WTC11 (cell line): ENCODE measurements at regions not wholly inside any gene's neighbourhood (a gene's known extent, or its start where the extent isn't known, plus 50 kb on each side); places are given as distances from the start of the nearest gene placed in this dataset.
"Not testable (repeated sequence)": the region's sequence is repeated elsewhere in the genome, so short reads cannot be mapped to it uniquely, and the experiment has no call there.

Experiments
- ATAC-seq: fragments of 200-7000 bp; cut with Tn5 transposase; 2 replicates; pipeline ENCODE4 v1.10.0; 2021; ENCODE audit warnings: mild to moderate bottlenecking, moderate library complexity
- CTCF ChIA-PET: fragments of 300-600 bp; sonication (Branson Sonifier 250); formaldehyde crosslinking; loops from one replicate; lab custom pipeline; 2021; ENCODE audit warnings: antibody characterized with exemption; lab: Charles Lee
- POLR2A ChIA-PET: fragments of 350-600 bp; sonication (Branson Sonifier 250); formaldehyde crosslinking; loops from one replicate; lab custom pipeline; 2021; ENCODE audit warnings: antibody characterized with exemption; lab: Charles Lee
- DNase-seq: peaks from one replicate; pipeline ENCODE4 v3.0.0; 2021; ENCODE audit warnings: low spot score
- H3K27ac Mint-ChIP-seq: 2 replicates; pipeline ENCODE4 v1.8.0; 2021; ENCODE audit warnings: mixed read lengths
- H3K27me3 Mint-ChIP-seq: 2 replicates; pipeline ENCODE4 v1.8.0; 2021; ENCODE audit warnings: low read depth, mild to moderate bottlenecking, moderate library complexity, mixed read lengths
- H3K36me3 Mint-ChIP-seq: 2 replicates; pipeline ENCODE4 v1.8.0; 2021; ENCODE audit warnings: mixed read lengths
- H3K4me1 Mint-ChIP-seq: 2 replicates; pipeline ENCODE4 v1.8.0; 2022; ENCODE audit warnings: mixed read lengths
- H3K4me3 Mint-ChIP-seq: 2 replicates; pipeline ENCODE4 v1.8.0; 2021; ENCODE audit warnings: mild to moderate bottlenecking, moderate library complexity, mixed read lengths
- H3K9me3 Mint-ChIP-seq: 2 replicates; pipeline ENCODE4 v1.8.0; 2021; ENCODE audit warnings: mixed read lengths
- AR ChIP-seq: fragments of 250-450 bp; sonication (Bioruptor Pico); IDR thresholded peaks from 2 replicates; pipeline ENCODE4 v1.9.0; 2021; ENCODE audit warnings: mild to moderate bottlenecking
- ATF1 ChIP-seq: sonication (generic); formaldehyde crosslinking; IDR thresholded peaks from 2 replicates; pipeline ENCODE4 v1.8.1; 2023; ENCODE audit warnings: mild to moderate bottlenecking, moderate library complexity, missing genetic modification reagents
- ATF6 ChIP-seq: sonication (generic); formaldehyde crosslinking; IDR thresholded peaks from 2 replicates; pipeline ENCODE4 v1.8.1; 2023; ENCODE audit warnings: mild to moderate bottlenecking, missing genetic modification reagents
- CBFB ChIP-seq: sonication (generic); formaldehyde crosslinking; IDR thresholded peaks from 2 replicates; pipeline ENCODE4 v1.8.1; 2022; ENCODE audit warnings: mild to moderate bottlenecking, low read depth, missing genetic modification reagents
- CDX4 ChIP-seq: fragments of 250-450 bp; sonication (Bioruptor Pico); IDR thresholded peaks from 2 replicates; pipeline ENCODE4 v1.9.0; 2021; ENCODE audit warnings: moderate library complexity, mild to moderate bottlenecking, inconsistent platforms, borderline replicate concordance
- E2F4 ChIP-seq: sonication (generic); formaldehyde crosslinking; IDR thresholded peaks from 2 replicates; pipeline ENCODE4 v1.8.1; 2022; ENCODE audit warnings: low read depth, mild to moderate bottlenecking, moderate library complexity, missing genetic modification reagents, borderline replicate concordance
- E2F5 ChIP-seq: sonication (generic); formaldehyde crosslinking; IDR thresholded peaks from 2 replicates; pipeline ENCODE4 v1.8.1; 2022; ENCODE audit warnings: mild to moderate bottlenecking, moderate library complexity, missing genetic modification reagents
- HMGA2 ChIP-seq: fragments of 250-450 bp; sonication (Bioruptor Pico); IDR thresholded peaks from 2 replicates; pipeline ENCODE4 v1.4.0; 2021; ENCODE audit warnings: mild to moderate bottlenecking, moderate library complexity
- KAT7 ChIP-seq: sonication (generic); formaldehyde crosslinking; IDR thresholded peaks from 2 replicates; pipeline ENCODE4 v1.8.1; 2023; ENCODE audit warnings: missing genetic modification reagents, mild to moderate bottlenecking, borderline replicate concordance
- MAX ChIP-seq: sonication (generic); formaldehyde crosslinking; IDR thresholded peaks from 2 replicates; pipeline ENCODE4 v1.8.0; 2022; ENCODE audit warnings: mild to moderate bottlenecking, missing genetic modification reagents
- MXD4 ChIP-seq: fragments of 250-450 bp; sonication (Bioruptor Pico); IDR thresholded peaks from 2 replicates; pipeline ENCODE4 v1.8.0; 2021; ENCODE audit warnings: mild to moderate bottlenecking, moderate library complexity, borderline replicate concordance
- OVOL2 ChIP-seq: fragments of 250-450 bp; sonication (Bioruptor Pico); IDR thresholded peaks from 2 replicates; pipeline ENCODE4 v1.9.0; 2021; ENCODE audit warnings: mild to moderate bottlenecking, borderline replicate concordance
- SMAD3 ChIP-seq: sonication (generic); formaldehyde crosslinking; IDR thresholded peaks from 2 replicates; pipeline ENCODE4 v1.8.0; 2022; ENCODE audit warnings: missing genetic modification reagents, mild to moderate bottlenecking, borderline replicate concordance
- TCF7 ChIP-seq: sonication (generic); formaldehyde crosslinking; IDR thresholded peaks from 2 replicates; pipeline ENCODE4 v1.8.0; 2022; ENCODE audit warnings: mild to moderate bottlenecking, low read depth, missing genetic modification reagents, moderate library complexity
- ZNF232 ChIP-seq: sonication (generic); formaldehyde crosslinking; IDR thresholded peaks from 2 replicates; pipeline ENCODE4 v1.8.0; 2022; ENCODE audit warnings: mild to moderate bottlenecking, missing genetic modification reagents
- ZNF423 ChIP-seq: fragments of 250-450 bp; sonication (Bioruptor Pico); IDR thresholded peaks from 2 replicates; pipeline ENCODE4 v2.1.2; 2022; ENCODE audit warnings: mild to moderate bottlenecking, moderate library complexity
- ZNF425 ChIP-seq: fragments of 250-450 bp; sonication (Bioruptor Pico); conservative IDR thresholded peaks from 2 replicates; pipeline ENCODE4 v1.9.0; 2021; ENCODE audit warnings: mild to moderate bottlenecking
- ZNF512 ChIP-seq: sonication (generic); formaldehyde crosslinking; IDR thresholded peaks from 2 replicates; pipeline ENCODE4 v1.8.1; 2022; ENCODE audit warnings: missing genetic modification reagents, borderline replicate concordance
- ZSCAN18 ChIP-seq: fragments of 250-450 bp; sonication (Bioruptor Pico); IDR thresholded peaks from 2 replicates; pipeline ENCODE4 v2.1.2; 2022; ENCODE audit warnings: mild to moderate bottlenecking, moderate library complexity

GRCh38 chr2:208757364-208757763, 350.8 kb downstream of the PTH2R start:
- Mint-ChIP-seq H3K36me3 (peaks cover 24% of the 10 kb centered on the region), H3K27ac (no peak overlapping the region), H3K27me3 (no peaks in the 10 kb centered on the region; the same call in 1 of the 2 replicates), H3K4me3 (no peak overlapping the region), H3K4me1 (peaks cover 5% of the 10 kb centered on the region), H3K9me3 (peaks cover 38% of the 10 kb centered on the region)
- DNase-seq: no peak
- TF ChIP-seq KAT7 (CRISPR knock-in tag): no peak
- no peak for TF ChIP-seq E2F4 (CRISPR knock-in tag)
- no peak for TF ChIP-seq ZNF232
- TF ChIP-seq MAX (CRISPR knock-in tag): no peak
- no peak for TF ChIP-seq ATF6 (CRISPR knock-in tag)
- no peak for TF ChIP-seq TCF7 (CRISPR knock-in tag)
- TF ChIP-seq ZNF512 (CRISPR knock-in tag): no peak
- TF ChIP-seq E2F5 (CRISPR knock-in tag): no peak
- TF ChIP-seq MXD4 (CRISPR knock-in tag): no peak
- no peak for TF ChIP-seq SMAD3
- TF ChIP-seq ZNF423: no peak
- TF ChIP-seq CBFB (CRISPR knock-in tag): no peak
- ChIA-PET POLR2A (no interaction called here), CTCF (no interaction called here)
- ATAC-seq: no peak

- H3K4me3 Mint-ChIP-seq, DNase-seq, H3K36me3 Mint-ChIP-seq, CTCF ChIA-PET, ATAC-seq, H3K4me1 Mint-ChIP-seq, POLR2A ChIA-PET, H3K27me3 Mint-ChIP-seq, H3K27ac Mint-ChIP-seq: not testable (repeated sequence)
- H3K9me3 Mint-ChIP-seq: peaks cover 12% of the 10 kb centered on the region
- peak; percentile 95; the same call in 1 of the 2 replicates for TF ChIP-seq HMGA2 (CRISPR knock-in tag)
Measured at GRCh38 chr2:208773074-208773473, 366.5 kb downstream of the PTH2R start.

GRCh38 chr2:208781166-208781565, 374.6 kb downstream of the PTH2R start:
- ChIA-PET CTCF (no interaction called here), POLR2A (no interaction called here)
- Mint-ChIP-seq H3K27ac (no peak overlapping the region), H3K36me3 (peaks cover 19% of the 10 kb centered on the region), H3K4me1 (no peaks in the 10 kb centered on the region), H3K27me3 (no peaks in the 10 kb centered on the region; the same call in none of the 2 replicates), H3K9me3 (peaks cover 27% of the 10 kb centered on the region), H3K4me3 (no peak overlapping the region)
- ATAC-seq: no peak
- no peak for DNase-seq
- no peak for TF ChIP-seq AR
- TF ChIP-seq CDX4 (CRISPR knock-in tag): no peak
- TF ChIP-seq ZSCAN18: no peak
- no peak for TF ChIP-seq ZNF425 (CRISPR knock-in tag)
- TF ChIP-seq CBFB (CRISPR knock-in tag): no peak
- no peak for TF ChIP-seq OVOL2 (CRISPR knock-in tag)
- no peak for TF ChIP-seq ATF1
- no peak for TF ChIP-seq KAT7 (CRISPR knock-in tag)
